ENCODE measurements at regions not wholly inside any gene's neighbourhood (a gene's known extent, or its start where the extent isn't known, plus 50 kb on each side); places are given as distances from the start of the nearest gene placed in this dataset.
A peak's percentile ranks its signal among the peaks of the same experiment; 100 is the strongest.

GRCh38 chr4:15364183-15364582, 63.6 kb upstream of the C1QTNF7 start:
- CTCF ChIA-PET: no interaction called here
- BruUV-seq (replicated peaks): no TSS peak

DNA sequence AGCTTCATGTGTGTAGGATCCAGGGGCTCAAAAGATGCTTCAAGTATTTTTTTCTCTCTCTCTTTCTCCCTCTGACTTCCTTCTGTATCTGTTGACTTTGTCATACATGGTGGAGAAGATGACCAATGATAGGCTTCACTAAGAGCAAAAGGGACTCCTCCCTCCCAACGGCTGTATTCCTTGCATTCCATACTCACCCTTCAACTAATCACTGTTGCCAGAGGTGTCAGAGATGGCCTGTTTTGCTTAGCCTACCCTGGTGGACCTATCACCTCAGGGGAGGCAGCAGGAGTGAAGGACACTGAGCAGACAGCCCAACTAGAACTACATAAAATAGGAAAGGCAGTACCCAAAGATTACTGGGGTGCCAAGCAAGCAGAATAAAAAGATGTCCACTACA, 62.2 kb upstream of the C1QTNF7 start:
- ChIA-PET CTCF (interaction anchor here (1.5 kb wide), 1 partner anchor 31 kb away, joined by 3 read pairs; no protein-coding TSS in a partner anchor), POLR2A (ENCODE audit: low non-redundant PET) (no interaction called here)
- Histone ChIP-seq H3K4me1 (ENCODE audit: insufficient read depth, low read length, poor library complexity, severe bottlenecking) (peaks cover 13% of the 10 kb centered on the region), H3K27ac (ENCODE audit: low read depth, low read length, poor library complexity, severe bottlenecking) (no peak overlapping the region), H3K27me3 (replicated peaks; ENCODE audit: insufficient read depth, low read depth, low read length, poor library complexity) (no peaks in the 10 kb centered on the region), H3K9me3 (ENCODE audit: low read depth, low read length, poor library complexity, severe bottlenecking) (no peaks in the 10 kb centered on the region), H3K4me3 (ENCODE audit: low read depth, low read length, poor library complexity, severe bottlenecking) (no peak overlapping the region), H3K36me3 (ENCODE audit: insufficient read depth, low read length, poor library complexity, severe bottlenecking) (no peaks in the 10 kb centered on the region)
- no peak for DNase-seq (ENCODE audit: low spot score)
- intact Hi-C loops (cut with micrococcal nuclease; ENCODE audit: unreplicated experiment): no loop called here
- TF ChIP-seq, protein P1, sequence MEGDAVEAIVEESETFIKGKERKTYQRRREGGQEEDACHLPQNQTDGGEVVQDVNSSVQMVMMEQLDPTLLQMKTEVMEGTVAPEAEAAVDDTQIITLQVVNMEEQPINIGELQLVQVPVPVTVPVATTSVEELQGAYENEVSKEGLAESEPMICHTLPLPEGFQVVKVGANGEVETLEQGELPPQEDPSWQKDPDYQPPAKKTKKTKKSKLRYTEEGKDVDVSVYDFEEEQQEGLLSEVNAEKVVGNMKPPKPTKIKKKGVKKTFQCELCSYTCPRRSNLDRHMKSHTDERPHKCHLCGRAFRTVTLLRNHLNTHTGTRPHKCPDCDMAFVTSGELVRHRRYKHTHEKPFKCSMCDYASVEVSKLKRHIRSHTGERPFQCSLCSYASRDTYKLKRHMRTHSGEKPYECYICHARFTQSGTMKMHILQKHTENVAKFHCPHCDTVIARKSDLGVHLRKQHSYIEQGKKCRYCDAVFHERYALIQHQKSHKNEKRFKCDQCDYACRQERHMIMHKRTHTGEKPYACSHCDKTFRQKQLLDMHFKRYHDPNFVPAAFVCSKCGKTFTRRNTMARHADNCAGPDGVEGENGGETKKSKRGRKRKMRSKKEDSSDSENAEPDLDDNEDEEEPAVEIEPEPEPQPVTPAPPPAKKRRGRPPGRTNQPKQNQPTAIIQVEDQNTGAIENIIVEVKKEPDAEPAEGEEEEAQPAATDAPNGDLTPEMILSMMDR (conservative IDR thresholded peaks at IDR 0.05; ENCODE audit: low read depth, low read length): no peak
- TF ChIP-seq EZH2 (IDR thresholded peaks at IDR 0.05; ENCODE audit: borderline replicate concordance, low read depth, low read length, poor library complexity, severe bottlenecking): no peak
- BruUV-seq (replicated peaks): no TSS peak

More at GRCh38 chr4:15364183-15364582, 63.6 kb upstream of the C1QTNF7 start:
- intact Hi-C loops (cut with micrococcal nuclease; ENCODE audit: unreplicated experiment): no loop called here
- no peaks in the 10 kb centered on the region for H3K9me3 ChIP-seq (ENCODE audit: low read depth, low read length, poor library complexity, severe bottlenecking)
- H3K36me3 ChIP-seq (ENCODE audit: insufficient read depth, low read length, poor library complexity, severe bottlenecking): no peaks in the 10 kb centered on the region
- TF ChIP-seq EZH2 (IDR thresholded peaks at IDR 0.05; ENCODE audit: borderline replicate concordance, low read depth, low read length, poor library complexity, severe bottlenecking): no peak
- TF ChIP-seq, protein P1 (conservative IDR thresholded peaks at IDR 0.05; ENCODE audit: low read depth, low read length): no peak
- DNase-seq (ENCODE audit: low spot score): no peak
- no peaks in the 10 kb centered on the region for H3K27me3 ChIP-seq (replicated peaks; ENCODE audit: insufficient read depth, low read depth, low read length, poor library complexity)
- H3K4me1 ChIP-seq (ENCODE audit: insufficient read depth, low read length, poor library complexity, severe bottlenecking): peaks cover 13% of the 10 kb centered on the region
- POLR2A ChIA-PET (ENCODE audit: low non-redundant PET): interaction anchor here (1.1 kb wide), 1 partner anchor 14 kb away, joined by 3 read pairs; no protein-coding TSS in a partner anchor
- no peak overlapping the region for H3K4me3 ChIP-seq (ENCODE audit: low read depth, low read length, poor library complexity, severe bottlenecking)
- no peak overlapping the region for H3K27ac ChIP-seq (ENCODE audit: low read depth, low read length, poor library complexity, severe bottlenecking)

- no peaks in the 10 kb centered on the region for H3K36me3 ChIP-seq (ENCODE audit: insufficient read depth, low read length, poor library complexity, severe bottlenecking)
- DNase-seq (ENCODE audit: low spot score): peak; percentile 77
- H3K4me3 ChIP-seq (ENCODE audit: low read depth, low read length, poor library complexity, severe bottlenecking): no peak overlapping the region
- H3K4me1 ChIP-seq (ENCODE audit: insufficient read depth, low read length, poor library complexity, severe bottlenecking): peaks cover 13% of the 10 kb centered on the region
- TF ChIP-seq, protein P1 (conservative IDR thresholded peaks at IDR 0.05; ENCODE audit: low read depth, low read length): no peak
- no peak for TF ChIP-seq EZH2 (IDR thresholded peaks at IDR 0.05; ENCODE audit: borderline replicate concordance, low read depth, low read length, poor library complexity, severe bottlenecking)
- no TSS peak for BruUV-seq (replicated peaks)
- H3K9me3 ChIP-seq (ENCODE audit: low read depth, low read length, poor library complexity, severe bottlenecking): no peaks in the 10 kb centered on the region
- CTCF ChIA-PET: interaction anchor here (1.5 kb wide), 1 partner anchor 30 kb away, joined by 3 read pairs; no protein-coding TSS in a partner anchor
- no peak overlapping the region for H3K27ac ChIP-seq (ENCODE audit: low read depth, low read length, poor library complexity, severe bottlenecking)
- H3K27me3 ChIP-seq (replicated peaks; ENCODE audit: insufficient read depth, low read depth, low read length, poor library complexity): no peaks in the 10 kb centered on the region
- intact Hi-C loops (cut with micrococcal nuclease; ENCODE audit: unreplicated experiment): no loop called here
- POLR2A ChIA-PET (ENCODE audit: low non-redundant PET): interaction anchor here (0.6 kb wide), 1 partner anchor 11 kb away, joined by 3 read pairs; no protein-coding TSS in a partner anchor
These were observed 61.1 kb upstream of the C1QTNF7 start for GRCh38 chr4:15366721-15367120.

Measured in A673 (cell line).